ENCODE measurements at regions not wholly inside any gene's neighbourhood (a gene's known extent, or its start where the extent isn't known, plus 50 kb on each side); places are given as distances from the start of the nearest gene placed in this dataset.

- TF ChIP-seq MLX (CRISPR knock-in tag; conservative IDR thresholded peaks at IDR 0.05) (no peak), NCOR1 (IDR thresholded peaks at IDR 0.05) (no peak), MNT (conservative IDR thresholded peaks at IDR 0.05) (no peak), POLR2G (IDR thresholded peaks at IDR 0.05; ENCODE audit: low read depth, low read length) (no peak), RBM17 (IDR thresholded peaks at IDR 0.05; ENCODE audit: borderline replicate concordance, low read depth, low read length) (no peak), SIN3B (IDR thresholded peaks at IDR 0.05; ENCODE audit: low read depth) (no peak), PRMT5 (CRISPR knock-in tag; IDR thresholded peaks at IDR 0.05) (no peak), FOXJ3 (CRISPR knock-in tag; IDR thresholded peaks at IDR 0.05) (no peak), MITF (IDR thresholded peaks at IDR 0.05) (no peak), RBFOX2 (IDR thresholded peaks at IDR 0.05; ENCODE audit: low read depth, low read length) (no peak)
These were observed 356.6 kb upstream of the GRM7 start (continued) for GRCh38 chr3:6504347-6504746.
